ENCODE measurements at regions not wholly inside any gene's neighbourhood (a gene's known extent, or its start where the extent isn't known, plus 50 kb on each side); places are given as distances from the start of the nearest gene placed in this dataset.
"Not testable (repeated sequence)": the region's sequence is repeated elsewhere in the genome, so short reads cannot be mapped to it uniquely, and the experiment has no call there.

DNA sequence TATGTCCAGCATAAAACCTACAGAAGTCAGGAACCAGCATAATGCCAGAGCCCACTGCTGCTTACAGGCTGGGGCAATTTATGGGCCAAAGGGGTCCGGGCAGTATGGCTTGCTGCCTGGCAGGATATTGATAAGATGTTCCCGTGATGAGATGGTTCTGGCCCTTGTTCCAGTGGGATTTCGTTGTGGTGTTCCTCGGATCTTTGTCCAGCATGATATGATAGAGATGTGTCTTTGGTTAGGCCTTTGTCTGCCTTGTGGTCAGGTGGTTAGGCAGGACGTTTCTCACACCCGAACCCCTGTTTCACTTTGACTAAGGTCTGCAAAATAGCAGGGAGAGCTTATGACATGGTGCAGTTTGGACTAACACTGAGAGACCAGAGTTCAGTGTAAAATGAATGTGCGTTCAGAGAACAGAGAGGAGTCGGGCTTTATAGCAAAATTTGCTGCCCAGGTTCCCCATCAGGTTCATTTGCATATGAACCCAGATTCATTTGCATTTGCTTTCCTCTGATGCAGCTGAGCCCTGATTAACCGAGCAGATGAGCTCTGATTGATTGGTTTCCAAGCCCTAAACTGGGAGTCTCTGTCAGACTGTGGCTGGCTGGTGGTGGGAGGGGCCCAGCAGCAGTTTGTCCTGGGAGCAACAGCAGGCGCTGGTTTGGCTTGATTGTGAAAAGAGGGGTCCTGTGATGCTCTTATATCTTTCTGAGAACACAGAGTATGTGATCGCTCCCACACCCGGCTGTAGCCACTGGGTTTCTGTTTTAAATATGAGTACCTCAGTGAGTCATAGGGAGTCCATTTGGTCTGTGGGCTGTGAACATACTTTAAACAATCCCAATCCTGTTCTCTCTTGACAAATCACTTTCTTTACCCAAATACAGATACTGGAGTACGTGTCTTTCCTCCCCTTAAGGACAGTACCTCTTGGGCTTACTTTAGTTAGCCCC is 156.3 kb upstream of the PZP start:
- DNase-seq = no peak

DNA sequence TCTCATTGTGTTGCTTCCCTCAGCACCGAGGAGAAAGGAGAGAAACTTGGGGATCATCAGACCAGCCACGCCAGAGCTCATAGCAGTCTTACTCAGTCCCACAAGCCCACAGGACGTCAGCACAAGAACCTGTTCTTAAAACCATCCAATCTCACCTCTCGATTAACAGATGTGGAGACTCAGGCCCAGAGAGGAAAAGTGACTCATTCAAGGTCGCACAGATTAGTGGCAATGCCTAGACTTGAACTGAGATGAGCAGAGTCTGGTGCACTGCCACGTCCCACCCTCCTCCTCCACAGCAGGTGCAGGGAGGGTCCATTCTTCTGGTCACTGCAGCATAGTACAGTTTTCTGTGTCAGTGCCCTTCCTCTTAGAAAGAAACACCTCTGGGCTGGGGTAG is 154.9 kb upstream of the PZP start:
- DNase-seq = no peak

DNA sequence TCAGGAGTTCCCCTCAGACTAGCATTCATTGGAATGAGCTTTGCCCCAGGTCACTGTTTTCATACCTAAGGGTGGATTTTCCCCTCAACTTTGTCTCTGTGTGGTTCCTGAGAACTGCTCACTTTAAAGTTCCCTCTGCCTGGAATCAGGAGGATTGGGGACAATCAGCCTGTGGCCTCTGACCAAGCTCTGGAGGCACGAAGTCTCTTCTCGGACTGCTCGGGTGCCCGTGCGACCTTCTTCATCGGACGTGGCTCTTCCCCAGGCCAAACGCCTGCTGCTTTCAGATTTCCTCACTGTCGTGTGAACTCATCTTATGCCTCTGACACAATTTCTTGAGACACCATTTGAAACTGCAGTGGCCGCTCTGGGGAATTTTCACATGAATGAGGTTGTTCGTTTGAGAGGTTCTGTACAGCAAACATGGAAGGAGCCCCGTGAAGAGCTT is 153.7 kb upstream of the PZP start:
- no peak for DNase-seq

- DNase-seq = not testable (repeated sequence)
These were observed 146.0 kb upstream of the PZP start for GRCh38 chr12:9354009-9354754.

- no peak for DNase-seq
These were observed 142.9 kb upstream of the PZP start for GRCh38 chr12:9351136-9351535.

DNA sequence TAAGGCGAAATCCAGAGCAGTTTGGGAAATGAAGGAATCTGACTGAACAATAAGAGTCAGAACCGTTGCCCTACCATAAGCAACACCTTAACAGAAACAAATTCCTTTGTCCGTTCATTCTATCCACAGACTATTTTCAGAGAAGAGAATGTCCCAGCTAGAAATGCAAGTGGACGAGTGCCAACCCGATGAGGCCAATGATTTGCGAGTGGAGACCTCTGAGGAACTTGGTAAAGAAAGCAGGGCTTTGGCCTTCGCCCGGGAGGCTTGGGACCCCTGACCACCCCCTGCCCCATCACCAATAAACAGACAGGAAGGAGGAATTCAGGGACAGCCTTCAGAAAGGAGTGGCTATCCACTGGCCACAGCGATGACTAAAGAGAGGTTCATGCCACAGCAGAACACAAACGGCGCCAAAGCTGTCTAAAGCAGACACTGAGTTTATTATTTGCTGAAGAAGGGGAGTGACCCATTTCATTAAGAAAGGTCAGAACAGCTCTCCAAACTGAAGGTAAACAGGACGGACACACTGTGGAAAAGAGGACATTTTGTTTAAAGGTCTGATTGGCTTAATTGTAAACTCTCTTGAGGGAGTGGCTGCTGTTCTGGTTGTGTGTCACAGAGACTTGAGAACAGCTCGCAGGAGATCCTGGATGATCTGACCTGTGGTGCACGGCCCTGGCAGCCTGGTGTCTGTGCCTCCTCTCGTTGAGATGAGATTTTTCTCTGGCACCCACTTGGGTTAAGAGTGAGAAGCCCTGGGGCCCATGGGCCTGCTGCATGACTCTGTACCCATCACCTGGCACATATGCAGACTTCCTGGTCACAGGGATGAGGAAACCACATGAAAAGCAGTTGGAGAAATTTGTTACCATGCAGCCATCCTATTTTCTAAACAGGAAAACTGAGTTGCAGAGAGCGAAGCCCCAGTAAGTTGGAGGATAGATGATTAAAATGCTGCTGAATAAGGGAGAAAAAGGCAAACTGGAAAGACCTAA is 142.0 kb upstream of the PZP start:
- no peak for DNase-seq

DNA sequence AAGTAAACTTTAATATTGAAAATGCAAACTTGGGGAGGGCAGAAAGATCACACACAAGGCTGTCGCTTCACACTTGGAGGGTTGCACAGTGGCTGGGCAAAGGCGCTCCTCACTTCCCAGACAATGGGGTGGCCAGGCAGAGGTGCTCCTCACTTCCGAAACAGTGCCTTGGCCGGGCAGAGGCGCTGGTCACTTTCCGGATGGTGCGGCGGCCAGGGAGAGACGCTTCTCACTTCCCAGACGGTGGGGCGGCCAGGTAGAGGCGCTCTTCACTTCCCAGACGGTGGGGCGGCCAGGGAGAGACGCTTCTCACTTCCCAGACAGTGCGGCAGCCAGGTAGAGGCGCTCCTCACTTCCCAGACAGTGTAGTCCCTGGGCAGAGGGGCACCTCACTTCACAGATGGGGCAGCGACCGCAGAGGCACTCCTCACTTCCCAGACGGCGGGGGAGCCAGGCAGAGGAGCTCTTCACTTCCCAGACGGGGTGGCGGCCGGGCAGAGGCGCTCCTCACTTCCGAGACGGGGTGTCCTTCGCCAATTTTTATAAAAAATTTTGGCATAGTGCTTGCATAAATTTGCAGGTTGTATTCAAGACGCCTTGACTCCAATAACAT is 140.8 kb upstream of the PZP start:
- no peak for DNase-seq

DNA sequence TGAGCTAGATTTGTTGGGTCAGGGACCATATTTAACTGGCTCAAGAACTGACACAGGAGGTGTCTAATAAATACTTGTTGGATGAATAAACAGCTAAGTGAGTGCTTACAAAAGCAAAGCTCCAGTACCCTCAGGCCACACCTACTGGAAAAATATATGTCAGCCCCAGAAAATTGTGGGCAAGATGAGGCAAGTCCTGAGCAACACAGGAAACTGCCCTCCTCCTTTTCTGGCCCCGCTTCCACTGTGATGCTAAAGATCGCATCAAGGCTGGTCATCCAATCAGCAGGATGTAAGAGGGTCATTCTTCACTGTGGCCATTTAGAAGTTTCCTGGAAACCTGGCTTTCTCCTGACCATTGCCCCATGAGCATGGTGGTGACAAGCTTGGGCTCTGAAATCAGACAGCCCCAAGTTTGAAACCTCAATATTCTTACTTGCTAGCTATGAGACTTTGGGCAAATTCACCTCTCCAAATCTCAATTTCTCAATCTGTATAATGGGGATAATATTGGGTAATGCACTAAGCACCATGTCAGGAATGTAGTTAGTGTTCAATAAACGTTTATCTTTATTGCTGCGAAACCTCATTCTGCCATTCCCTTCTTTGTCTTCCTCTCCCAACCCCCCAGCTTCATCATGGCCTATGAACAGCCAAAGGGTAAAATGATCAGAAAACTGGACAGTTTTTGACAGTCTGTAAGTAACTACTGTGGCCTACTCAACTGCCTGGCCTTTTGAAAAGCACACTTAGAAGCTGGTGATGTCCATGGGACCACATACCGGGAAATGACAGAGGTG is 139.3 kb upstream of the PZP start:
- DNase-seq = no peak

- DNase-seq = no peak
These were observed 138.7 kb upstream of the PZP start for GRCh38 chr12:9346866-9347327.

DNA sequence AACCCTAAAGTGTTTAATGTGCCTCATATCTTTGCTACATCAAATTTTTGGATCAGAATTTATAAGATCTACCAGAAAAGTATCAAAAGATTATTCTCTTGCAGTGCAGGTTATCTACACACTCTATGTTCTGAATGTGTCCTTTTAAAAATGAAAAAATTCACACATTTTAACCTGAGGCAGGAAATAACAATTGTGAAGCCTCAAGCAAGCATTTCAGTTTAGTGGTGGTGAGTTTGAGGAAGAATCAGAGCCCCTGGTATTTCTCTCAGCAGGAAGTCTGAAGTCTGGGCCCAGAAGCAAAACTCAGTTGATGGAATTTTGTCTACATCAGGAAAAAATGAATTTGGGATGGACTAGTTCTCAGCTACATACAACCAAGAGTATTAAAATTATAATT is 137.0 kb upstream of the PZP start:
- no peak for DNase-seq

- no peak for DNase-seq
These were observed 136.3 kb upstream of the PZP start for GRCh38 chr12:9344541-9344940.

DNA sequence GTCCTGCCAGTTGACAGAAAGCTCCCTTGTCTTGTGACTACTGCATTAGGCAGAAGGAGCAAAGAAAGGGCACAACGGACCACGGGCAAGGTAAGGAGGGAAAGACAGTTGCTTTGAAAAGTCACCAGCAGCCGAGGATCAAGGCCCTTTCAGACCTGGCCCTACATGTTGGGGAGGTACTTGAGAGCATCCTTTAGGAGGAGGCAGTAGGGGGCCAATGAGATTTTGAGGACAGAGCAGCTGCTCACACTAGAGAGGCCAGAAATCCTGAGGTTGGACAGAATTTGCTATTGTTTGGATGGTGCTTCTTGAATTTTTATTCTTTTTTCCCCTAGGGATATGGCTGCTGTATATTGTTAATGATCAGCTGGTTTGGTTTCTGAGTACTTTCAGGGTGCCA is 135.5 kb upstream of the PZP start:
- DNase-seq = no peak

- no peak for DNase-seq
These were observed 134.6 kb upstream of the PZP start for GRCh38 chr12:9342614-9343353.

DNA sequence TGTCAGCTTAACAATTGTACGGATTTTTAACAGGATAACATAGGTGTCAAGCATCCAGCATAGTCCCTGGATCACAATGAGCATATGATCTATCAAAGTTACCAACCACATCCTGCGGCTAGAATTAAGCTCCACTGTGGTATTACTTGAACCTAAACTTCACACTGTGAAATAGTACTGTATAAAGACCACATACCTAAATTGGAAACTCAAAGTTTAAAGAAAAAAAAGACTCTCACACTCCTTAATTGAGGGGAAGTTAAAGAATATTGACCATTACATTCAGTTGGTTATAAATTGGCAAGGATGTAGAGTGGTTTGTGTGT is 133.0 kb upstream of the PZP start:
- DNase-seq = no peak

GRCh38 chr12:9340422-9341259 is 132.4 kb upstream of the PZP start:
- peak; percentile 65 for DNase-seq

DNA sequence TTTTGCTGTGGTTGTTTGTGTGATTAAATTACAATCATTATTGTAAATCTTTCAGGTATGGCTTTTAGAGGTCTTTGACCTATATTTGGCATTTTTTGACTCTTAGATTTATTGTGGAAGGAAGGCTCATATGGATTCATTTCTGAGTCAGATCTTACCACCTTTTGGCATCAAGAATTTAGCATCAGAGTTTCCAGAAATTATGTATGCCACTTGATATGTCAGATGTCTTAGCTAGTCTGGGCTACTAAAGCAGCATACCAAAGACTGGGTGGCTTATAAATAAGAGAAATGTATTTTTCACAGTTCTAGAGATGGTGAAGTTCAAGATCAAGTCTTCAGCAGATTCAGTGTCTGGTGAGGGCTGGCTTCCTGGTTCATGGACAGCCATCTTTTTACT is 129.5 kb upstream of the PZP start:
- no peak for DNase-seq

DNA sequence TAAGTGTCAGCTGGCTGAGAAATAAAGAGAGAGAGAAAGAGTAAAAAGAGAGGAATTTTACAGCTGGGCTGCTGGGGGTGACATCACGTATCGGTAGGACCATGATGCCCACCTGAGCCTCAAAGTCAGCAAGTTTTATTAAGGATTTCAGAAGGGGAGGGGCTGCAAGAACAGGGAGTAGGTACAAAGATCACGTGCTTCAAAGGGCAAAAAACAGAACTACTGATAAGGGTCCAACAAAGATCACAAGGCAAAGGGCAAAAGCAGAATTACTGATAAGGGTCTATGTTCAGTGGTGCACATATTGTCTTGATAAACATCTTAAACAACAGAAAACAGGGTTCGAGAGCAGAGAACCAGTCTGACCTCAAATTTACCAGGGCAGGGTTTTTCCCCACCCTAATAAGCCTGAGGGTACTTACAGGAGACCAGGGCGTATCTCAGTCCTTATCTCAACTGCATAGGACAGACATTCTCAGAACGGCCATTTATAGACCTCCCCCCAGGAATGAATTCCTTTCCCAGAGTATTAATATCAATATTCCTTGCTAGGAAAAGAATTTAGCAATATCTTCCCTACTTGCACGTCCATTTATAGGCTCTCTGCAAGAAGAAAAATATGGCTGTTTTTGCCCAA is 128.3 kb upstream of the PZP start:
- DNase-seq = not testable (repeated sequence)

DNA sequence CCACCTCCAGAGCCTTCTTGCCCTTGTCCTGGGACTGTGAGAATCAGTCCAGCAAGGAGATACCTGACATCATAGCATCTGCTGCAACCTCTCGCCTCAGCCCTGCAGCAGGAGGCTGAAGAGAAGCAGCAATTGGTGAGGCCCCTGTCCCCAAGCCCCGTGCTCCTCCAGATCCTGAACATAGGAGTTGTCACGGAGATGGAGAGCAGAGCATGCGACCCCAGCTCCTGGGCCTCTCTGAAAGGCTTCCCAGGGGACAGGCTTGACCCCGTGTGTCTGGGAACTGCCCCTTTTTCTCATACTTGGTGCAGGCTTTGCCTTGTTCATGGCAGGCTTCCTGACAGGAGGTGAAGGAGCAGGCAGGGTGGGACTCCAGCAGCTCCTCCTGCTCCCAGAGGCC is 127.7 kb upstream of the PZP start:
- no peak for DNase-seq

DNA sequence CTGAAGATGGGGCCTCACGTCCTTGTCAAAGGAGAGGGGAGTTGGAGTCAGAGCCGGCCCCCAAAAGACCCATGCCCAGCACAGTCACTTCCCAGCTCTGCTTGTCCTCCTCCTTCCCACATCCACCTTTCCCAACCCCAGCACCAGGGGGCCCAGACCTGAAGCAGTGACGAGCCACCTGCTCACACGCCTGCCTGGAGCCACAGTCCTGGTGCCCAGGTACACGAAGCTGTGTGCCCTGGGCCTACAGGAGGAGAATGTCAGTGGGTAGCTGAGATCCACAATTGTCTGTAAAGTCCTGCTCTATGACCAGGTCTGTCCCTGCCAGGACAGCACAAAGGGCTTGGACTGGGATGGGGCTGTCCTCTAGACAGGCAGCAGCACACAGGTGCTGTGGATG is 126.8 kb upstream of the PZP start:
- no peak for DNase-seq

All from right hindlimb (tissue), 1 donor.